Smooth muscle cell (in vitro differentiated cells): ENCODE measurements at regions not wholly inside any gene's neighbourhood (a gene's known extent, or its start where the extent isn't known, plus 50 kb on each side); places are given as distances from the start of the nearest gene placed in this dataset.
A peak's percentile ranks its signal among the peaks of the same experiment; 100 is the strongest.

ENCODE experiments used
- DNase-seq: peaks from one replicate; lab custom pipeline; 2025; ENCODE audit not compliant: unreplicated experiment; lab: John Stamatoyannopoulos, UW
- H2AFZ ChIP-seq: fragments of 200-600 bp; sonication (generic); 2 replicates; pipeline ENCODE4 v1.6.0; 2016; ENCODE audit warnings: antibody characterized with exemption, low read depth, mild to moderate bottlenecking
- H3F3A ChIP-seq: fragments of 200-600 bp; sonication (generic); 2 replicates; pipeline ENCODE4 v1.6.0; 2017; ENCODE audit warnings: antibody characterized with exemption, low read depth
- H3K27ac ChIP-seq: fragments of 200-600 bp; sonication (generic); 2 replicates; pipeline ENCODE4 v1.5.1; 2016; ENCODE audit warnings: low read depth, mild to moderate bottlenecking
- H3K27me3 ChIP-seq: fragments of 200-600 bp; sonication (generic); 2 replicates; pipeline ENCODE4 v1.6.1; 2016; ENCODE audit warnings: low read depth, mild to moderate bottlenecking
- H3K36me3 ChIP-seq: fragments of 200-600 bp; sonication (generic); 2 replicates; pipeline ENCODE4 v1.5.1; 2016; ENCODE audit warnings: low read depth
- H3K4me1 ChIP-seq: fragments of 200-600 bp; sonication (generic); 2 replicates; pipeline ENCODE4 v1.5.1; 2016; ENCODE audit warnings: low read depth
- H3K4me2 ChIP-seq: fragments of 200-600 bp; sonication (generic); 2 replicates; pipeline ENCODE4 v1.6.0; 2016; ENCODE audit warnings: mild to moderate bottlenecking
- H3K4me3 ChIP-seq: fragments of 200-600 bp; sonication (generic); 2 replicates; pipeline ENCODE4 v1.5.1; 2016; ENCODE audit warnings: mild to moderate bottlenecking
- H3K79me2 ChIP-seq: fragments of 200-600 bp; sonication (generic); 2 replicates; pipeline ENCODE4 v1.6.0; 2016; ENCODE audit warnings: low read depth, mild to moderate bottlenecking
- H3K9ac ChIP-seq: fragments of 200-600 bp; sonication (generic); 2 replicates; pipeline ENCODE4 v1.6.0; 2016; ENCODE audit warnings: low read depth
- H3K9me3 ChIP-seq: fragments of 200-600 bp; sonication (generic); replicated peaks from 2 replicates; pipeline ENCODE4 v1.5.1; 2016; ENCODE audit warnings: low read depth
- H4K20me1 ChIP-seq: fragments of 200-600 bp; sonication (generic); 2 replicates; pipeline ENCODE4 v1.6.0; 2016; ENCODE audit warnings: low read depth
- CTCF ChIP-seq: fragments of 200-600 bp; sonication (generic); IDR thresholded peaks from 2 replicates; pipeline ENCODE4 v1.5.1; 2017; ENCODE audit warnings: borderline replicate concordance, mild to moderate bottlenecking, antibody characterized with exemption; ENCODE audit not compliant: insufficient read depth, poor library complexity, severe bottlenecking
- WGBS: methylation state at CpG from one replicate; pipeline ENCODE4 v1.1.7; 2016; ENCODE audit warnings: low lambda C conversion rate; 5-methylcytosine and 5-hydroxymethylcytosine counted together

DNA sequence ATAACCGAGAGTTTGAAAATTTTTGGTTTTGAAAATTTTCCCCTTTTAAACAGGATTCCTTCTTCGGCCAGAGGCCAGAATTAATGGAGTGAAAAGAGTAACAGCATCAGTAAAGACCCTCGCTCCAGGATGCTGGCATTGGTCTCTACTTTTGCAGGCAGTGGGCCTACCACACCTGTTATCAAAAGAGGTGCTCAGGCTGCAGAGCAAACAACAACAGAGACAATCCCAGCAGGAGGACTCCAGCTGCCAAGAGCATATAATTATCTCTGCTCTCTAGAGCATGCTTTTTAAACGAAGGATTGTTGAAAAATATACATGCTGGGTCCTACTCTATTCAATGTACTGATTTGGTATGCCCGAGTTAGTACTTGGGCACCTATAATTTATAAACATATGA, 1048.5 kb downstream of the PLA2G4A start:
- Histone ChIP-seq H3K27ac (no peak overlapping the region), H3K4me1 (no peaks in the 10 kb centered on the region), H3K4me3 (no peak overlapping the region), H3K79me2 (no peaks in the 10 kb centered on the region), H3K4me2 (no peak overlapping the region), H3K27me3 (no peaks in the 10 kb centered on the region), H3K9me3 (no peaks in the 10 kb centered on the region), H3K36me3 (no peaks in the 10 kb centered on the region), H4K20me1 (no peaks in the 10 kb centered on the region), H3F3A (no peaks in the 10 kb centered on the region), H2AFZ (no peak overlapping the region), H3K9ac (no peak overlapping the region)
- no peak for TF ChIP-seq CTCF
- WGBS, result 87% methylated on average over 5 of the region's 5 CpGs
- no peak for DNase-seq

DNA sequence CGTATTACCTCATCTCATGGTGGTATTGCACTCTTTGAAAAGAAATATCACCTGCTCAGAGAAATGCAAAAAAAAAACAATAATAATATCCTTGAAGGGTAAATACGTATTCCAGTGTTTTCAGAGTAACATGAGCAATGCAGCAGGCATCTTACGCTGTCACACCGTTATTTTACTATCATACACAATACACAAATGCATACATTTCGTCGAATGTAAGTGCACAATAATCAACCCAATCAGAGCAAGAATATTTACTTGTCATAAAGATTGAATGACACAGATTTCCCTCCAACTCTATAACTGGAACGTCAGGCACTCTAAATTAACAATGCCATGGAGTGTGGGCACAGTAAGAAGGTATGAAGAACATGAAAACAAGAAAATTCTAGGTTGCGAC, 1050.1 kb downstream of the PLA2G4A start:
- H3K27ac ChIP-seq, result no peak overlapping the region
- H3K36me3 ChIP-seq, result no peaks in the 10 kb centered on the region
- no peak overlapping the region for H3K4me2 ChIP-seq
- no peak overlapping the region for H2AFZ ChIP-seq
- H3K4me3 ChIP-seq, result no peak overlapping the region
- no peak for TF ChIP-seq CTCF
- WGBS, result 90% methylated on average over 8 of the region's 8 CpGs
- H3K9ac ChIP-seq, result no peak overlapping the region
- H3K27me3 ChIP-seq, result no peaks in the 10 kb centered on the region
- no peaks in the 10 kb centered on the region for H4K20me1 ChIP-seq
- H3K4me1 ChIP-seq, result no peaks in the 10 kb centered on the region
- DNase-seq, result no peak
- no peaks in the 10 kb centered on the region for H3F3A ChIP-seq
- H3K9me3 ChIP-seq, result no peaks in the 10 kb centered on the region
- H3K79me2 ChIP-seq, result no peaks in the 10 kb centered on the region

DNA sequence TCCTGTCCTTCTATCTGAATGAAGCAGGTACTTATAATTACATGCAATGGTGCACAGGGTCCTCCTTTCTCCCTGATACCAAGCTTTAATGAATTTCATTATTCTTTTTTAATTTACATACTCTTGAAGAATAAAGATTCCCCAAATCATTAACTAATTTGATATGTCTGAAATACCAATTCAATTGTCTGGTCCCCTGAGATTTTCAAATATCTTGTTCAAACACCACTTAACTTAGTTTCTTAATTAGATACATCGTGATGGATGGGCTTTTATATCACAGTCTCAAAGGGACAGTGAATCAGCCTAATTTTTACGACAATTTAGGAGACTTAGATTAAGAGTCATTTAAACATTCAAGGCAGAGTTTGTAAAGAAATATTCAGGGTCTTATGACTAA, 1054.6 kb downstream of the PLA2G4A start:
- H2AFZ ChIP-seq, result no peak overlapping the region
- no peak for TF ChIP-seq CTCF
- no peak overlapping the region for H3K9ac ChIP-seq
- H3K9me3 ChIP-seq, result no peaks in the 10 kb centered on the region
- H3K79me2 ChIP-seq, result no peaks in the 10 kb centered on the region
- no peaks in the 10 kb centered on the region for H3K27me3 ChIP-seq
- H3K36me3 ChIP-seq, result no peaks in the 10 kb centered on the region
- no peak overlapping the region for H3K4me2 ChIP-seq
- H3K27ac ChIP-seq, result no peak overlapping the region
- no peaks in the 10 kb centered on the region for H3K4me1 ChIP-seq
- no peak for DNase-seq
- no peaks in the 10 kb centered on the region for H3F3A ChIP-seq
- no peak overlapping the region for H3K4me3 ChIP-seq
- no peaks in the 10 kb centered on the region for H4K20me1 ChIP-seq
- WGBS, result 90% methylated on average over 2 of the region's 2 CpGs

DNA sequence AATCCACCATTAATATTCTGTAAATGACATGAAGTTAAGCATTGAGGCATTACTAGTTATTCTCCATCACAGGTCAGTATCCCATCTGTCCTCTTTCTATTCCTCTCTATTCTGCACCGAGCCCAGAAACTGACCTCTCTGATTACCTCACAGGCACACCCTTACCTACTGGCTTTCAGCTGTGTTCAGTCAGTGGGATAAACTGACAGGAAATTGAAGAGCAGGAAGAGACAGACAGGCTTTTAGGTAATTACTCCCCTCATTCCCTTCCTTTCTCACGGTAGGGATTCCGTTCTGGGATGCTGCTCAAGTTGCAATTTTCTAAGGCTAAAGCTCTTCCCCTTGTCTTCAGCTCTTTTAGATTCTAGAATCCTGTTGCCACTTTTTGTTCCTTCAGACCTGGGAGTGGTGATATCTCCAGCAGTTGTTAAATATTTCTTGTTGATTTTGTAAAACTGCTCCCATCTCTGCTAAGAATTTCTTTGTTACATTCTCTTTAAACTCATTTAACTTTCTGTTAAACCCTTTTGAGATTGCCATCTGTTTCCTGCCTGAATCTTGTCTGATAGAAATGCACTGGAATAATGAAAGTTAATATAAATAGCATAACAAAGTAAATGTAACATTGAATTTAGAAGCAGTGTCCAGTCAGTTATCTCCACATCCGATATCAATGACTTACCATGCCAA, 1063.4 kb downstream of the PLA2G4A start:
- no peak for DNase-seq
- H3K4me3 ChIP-seq, result no peak overlapping the region
- H3K79me2 ChIP-seq, result no peaks in the 10 kb centered on the region
- H3F3A ChIP-seq, result no peaks in the 10 kb centered on the region
- 65% methylated on average over 4 of the region's 4 CpGs for WGBS
- TF ChIP-seq CTCF, result no peak
- no peaks in the 10 kb centered on the region for H4K20me1 ChIP-seq
- H3K9ac ChIP-seq, result no peak overlapping the region
- H2AFZ ChIP-seq, result peak overlapping the region; percentile 85
- H3K27me3 ChIP-seq, result no peaks in the 10 kb centered on the region
- no peak overlapping the region for H3K27ac ChIP-seq
- no peaks in the 10 kb centered on the region for H3K9me3 ChIP-seq
- H3K36me3 ChIP-seq, result no peaks in the 10 kb centered on the region
- peaks cover 8% of the 10 kb centered on the region for H3K4me1 ChIP-seq
- H3K4me2 ChIP-seq, result no peak overlapping the region
